ENCODE measurements at regions not wholly inside any gene's neighbourhood (a gene's known extent, or its start where the extent isn't known, plus 50 kb on each side); places are given as distances from the start of the nearest gene placed in this dataset.

DNA sequence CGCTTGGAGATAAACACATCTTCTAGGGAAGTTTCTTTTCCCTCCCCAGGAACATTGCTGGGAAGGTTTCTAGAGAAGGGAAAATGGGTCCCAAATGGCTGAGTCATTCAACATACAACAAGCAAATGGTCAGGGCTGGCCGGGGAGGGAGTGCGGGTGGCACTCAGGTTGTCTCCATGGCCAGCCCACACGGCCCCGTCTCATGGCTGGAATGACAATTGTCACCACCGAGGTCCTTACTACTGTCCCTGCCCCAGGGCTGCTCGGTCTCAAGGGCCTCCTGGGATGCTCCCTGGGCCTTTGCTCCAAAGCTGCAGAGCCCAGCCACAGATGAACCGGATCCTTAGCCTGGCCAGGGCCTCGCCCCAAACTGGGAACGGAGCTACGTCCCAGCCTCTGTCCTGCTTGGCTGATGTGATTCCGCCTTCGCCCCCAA is 121.9 kb downstream of the FGF18 start:
- Histone ChIP-seq H3K4me1 (ENCODE audit: low read depth, poor library complexity, severe bottlenecking) (no peaks in the 10 kb centered on the region), H3K4me2 (no peak overlapping the region), H3K9ac (no peak overlapping the region), H3K4me3 (IDR thresholded peaks at IDR 0.05; ENCODE audit: insufficient read depth, low read depth, low read length) (no peak overlapping the region), H3K79me2 (ENCODE audit: insufficient read depth, low read depth) (no peaks in the 10 kb centered on the region), H4K20me1 (ENCODE audit: insufficient read depth) (no peaks in the 10 kb centered on the region), H3K36me3 (ENCODE audit: insufficient read depth) (no peaks in the 10 kb centered on the region), H2AFZ (ENCODE audit: low read depth) (no peak overlapping the region), H3K27ac (no peak overlapping the region), H3K27me3 (ENCODE audit: insufficient read depth, low read depth) (no peaks in the 10 kb centered on the region)
- TF ChIP-seq, protein P1, sequence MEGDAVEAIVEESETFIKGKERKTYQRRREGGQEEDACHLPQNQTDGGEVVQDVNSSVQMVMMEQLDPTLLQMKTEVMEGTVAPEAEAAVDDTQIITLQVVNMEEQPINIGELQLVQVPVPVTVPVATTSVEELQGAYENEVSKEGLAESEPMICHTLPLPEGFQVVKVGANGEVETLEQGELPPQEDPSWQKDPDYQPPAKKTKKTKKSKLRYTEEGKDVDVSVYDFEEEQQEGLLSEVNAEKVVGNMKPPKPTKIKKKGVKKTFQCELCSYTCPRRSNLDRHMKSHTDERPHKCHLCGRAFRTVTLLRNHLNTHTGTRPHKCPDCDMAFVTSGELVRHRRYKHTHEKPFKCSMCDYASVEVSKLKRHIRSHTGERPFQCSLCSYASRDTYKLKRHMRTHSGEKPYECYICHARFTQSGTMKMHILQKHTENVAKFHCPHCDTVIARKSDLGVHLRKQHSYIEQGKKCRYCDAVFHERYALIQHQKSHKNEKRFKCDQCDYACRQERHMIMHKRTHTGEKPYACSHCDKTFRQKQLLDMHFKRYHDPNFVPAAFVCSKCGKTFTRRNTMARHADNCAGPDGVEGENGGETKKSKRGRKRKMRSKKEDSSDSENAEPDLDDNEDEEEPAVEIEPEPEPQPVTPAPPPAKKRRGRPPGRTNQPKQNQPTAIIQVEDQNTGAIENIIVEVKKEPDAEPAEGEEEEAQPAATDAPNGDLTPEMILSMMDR (conservative IDR thresholded peaks at IDR 0.05; ENCODE audit: low read depth, low read length), result no peak

- Histone ChIP-seq H3K4me3 (IDR thresholded peaks at IDR 0.05; ENCODE audit: insufficient read depth, low read depth, low read length) (no peak overlapping the region), H3K36me3 (ENCODE audit: insufficient read depth) (no peaks in the 10 kb centered on the region), H3K9ac (no peak overlapping the region), H3K4me2 (no peak overlapping the region), H3K27ac (no peak overlapping the region), H3K27me3 (ENCODE audit: insufficient read depth, low read depth) (no peaks in the 10 kb centered on the region), H3K4me1 (ENCODE audit: low read depth, poor library complexity, severe bottlenecking) (no peaks in the 10 kb centered on the region), H2AFZ (ENCODE audit: low read depth) (no peak overlapping the region), H3K79me2 (ENCODE audit: insufficient read depth, low read depth) (no peaks in the 10 kb centered on the region), H4K20me1 (ENCODE audit: insufficient read depth) (no peaks in the 10 kb centered on the region)
- TF ChIP-seq, protein P1 (conservative IDR thresholded peaks at IDR 0.05; ENCODE audit: low read depth, low read length), result no peak
These were observed 123.2 kb downstream of the FGF18 start for GRCh38 chr5:171542525-171543140.

DNA sequence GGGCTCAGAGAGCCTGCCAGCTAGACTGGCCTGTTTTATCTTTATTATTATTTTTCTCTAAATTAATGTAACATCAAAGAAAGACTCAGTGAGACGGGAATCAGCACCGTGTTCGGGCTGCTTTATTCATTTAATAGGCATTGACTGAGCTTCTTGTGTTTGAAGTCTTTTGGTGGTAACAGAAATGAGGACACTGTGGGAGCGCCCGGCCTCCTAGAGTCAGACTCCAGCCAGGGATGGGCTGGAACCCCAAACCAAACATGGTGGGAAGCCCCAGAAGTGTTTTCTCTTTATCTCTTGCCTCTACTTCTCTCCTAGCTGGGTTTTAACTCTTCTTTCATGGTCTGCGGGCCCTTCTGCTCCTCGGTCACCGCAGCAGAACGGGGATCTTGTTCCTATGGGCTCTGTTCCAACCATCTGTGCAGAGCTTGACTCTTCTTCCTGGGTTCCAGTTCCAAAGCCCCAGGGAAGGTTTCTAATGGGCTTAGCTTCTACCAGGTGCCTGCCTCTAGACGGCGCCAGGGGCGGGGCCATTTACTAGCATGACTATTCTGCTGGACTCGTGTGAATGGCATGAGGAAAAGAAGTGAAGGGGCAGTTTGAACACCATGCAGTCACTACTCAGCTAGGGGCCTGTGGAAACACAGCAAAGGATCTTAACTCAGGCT is 123.8 kb downstream of the FGF18 start:
- no peak overlapping the region for H3K9ac ChIP-seq
- H3K27me3 ChIP-seq (ENCODE audit: insufficient read depth, low read depth), result no peaks in the 10 kb centered on the region
- no peak overlapping the region for H3K27ac ChIP-seq
- H3K79me2 ChIP-seq (ENCODE audit: insufficient read depth, low read depth), result no peaks in the 10 kb centered on the region
- no peaks in the 10 kb centered on the region for H4K20me1 ChIP-seq (ENCODE audit: insufficient read depth)
- H3K4me2 ChIP-seq, result no peak overlapping the region
- H3K36me3 ChIP-seq (ENCODE audit: insufficient read depth), result no peaks in the 10 kb centered on the region
- no peak overlapping the region for H3K4me3 ChIP-seq (IDR thresholded peaks at IDR 0.05; ENCODE audit: insufficient read depth, low read depth, low read length)
- H3K4me1 ChIP-seq (ENCODE audit: low read depth, poor library complexity, severe bottlenecking), result no peaks in the 10 kb centered on the region
- TF ChIP-seq, protein P1 (conservative IDR thresholded peaks at IDR 0.05; ENCODE audit: low read depth, low read length), result no peak
- H2AFZ ChIP-seq (ENCODE audit: low read depth), result no peak overlapping the region

- Histone ChIP-seq H3K36me3 (ENCODE audit: insufficient read depth) (no peaks in the 10 kb centered on the region), H3K4me2 (no peak overlapping the region), H3K27ac (no peak overlapping the region), H3K4me3 (IDR thresholded peaks at IDR 0.05; ENCODE audit: insufficient read depth, low read depth, low read length) (no peak overlapping the region), H3K9ac (no peak overlapping the region), H3K79me2 (ENCODE audit: insufficient read depth, low read depth) (no peaks in the 10 kb centered on the region), H4K20me1 (ENCODE audit: insufficient read depth) (no peaks in the 10 kb centered on the region), H2AFZ (ENCODE audit: low read depth) (no peak overlapping the region), H3K27me3 (ENCODE audit: insufficient read depth, low read depth) (no peaks in the 10 kb centered on the region), H3K4me1 (ENCODE audit: low read depth, poor library complexity, severe bottlenecking) (no peaks in the 10 kb centered on the region)
- TF ChIP-seq, protein P1 (conservative IDR thresholded peaks at IDR 0.05; ENCODE audit: low read depth, low read length), result no peak
These were observed 125.7 kb downstream of the FGF18 start for GRCh38 chr5:171544913-171545765.

Data from KMS-11 (cell line).